Activated CD4-positive, alpha-beta T cell treated with anti-CD3 and anti-CD28 coated beads for 48 hours (primary cell): ENCODE measurements at regions not wholly inside any gene's neighbourhood (a gene's known extent, or its start where the extent isn't known, plus 50 kb on each side); places are given as distances from the start of the nearest gene placed in this dataset.
A peak's percentile ranks its signal among the peaks of the same experiment; 100 is the strongest.
"Not testable (repeated sequence)": the region's sequence is repeated elsewhere in the genome, so short reads cannot be mapped to it uniquely, and the experiment has no call there.

Experiments used
- DNase-seq: peaks from one replicate; pipeline ENCODE4 v3.0.0-alpha.2; 2020

- no peak for DNase-seq
Observed at GRCh38 chr11:115985896-115986295, 481.7 kb upstream of the CADM1 start.

GRCh38 chr11:115984228-115984627 lies 480.0 kb upstream of the CADM1 start:
- no peak for DNase-seq

GRCh38 chr11:115982666-115983065 lies 478.5 kb upstream of the CADM1 start:
- no peak for DNase-seq

GRCh38 chr11:115981814-115982471 lies 477.7 kb upstream of the CADM1 start:
- no peak for DNase-seq

GRCh38 chr11:115981104-115981481 lies 476.9 kb upstream of the CADM1 start:
- no peak for DNase-seq

GRCh38 chr11:115980337-115981103 lies 476.3 kb upstream of the CADM1 start:
- no peak for DNase-seq

- no peak for DNase-seq
Observed at GRCh38 chr11:115974703-115975102, 470.5 kb upstream of the CADM1 start.

GRCh38 chr11:115967203-115967602 lies 463.0 kb upstream of the CADM1 start:
- DNase-seq: not testable (repeated sequence)

GRCh38 chr11:115965767-115966504 lies 461.7 kb upstream of the CADM1 start:
- no peak for DNase-seq

GRCh38 chr11:115964091-115964490 lies 459.9 kb upstream of the CADM1 start:
- no peak for DNase-seq

GRCh38 chr11:115963156-115963555 lies 458.9 kb upstream of the CADM1 start:
- no peak for DNase-seq

- no peak for DNase-seq
Observed at GRCh38 chr11:115961159-115962003, 457.2 kb upstream of the CADM1 start.

GRCh38 chr11:115959081-115959486 lies 454.9 kb upstream of the CADM1 start:
- DNase-seq: no peak

GRCh38 chr11:115958089-115959000 lies 454.1 kb upstream of the CADM1 start:
- DNase-seq: no peak

GRCh38 chr11:115955803-115956202 lies 451.6 kb upstream of the CADM1 start:
- DNase-seq: no peak

GRCh38 chr11:115950660-115951059 lies 446.4 kb upstream of the CADM1 start:
- DNase-seq: no peak

GRCh38 chr11:115944596-115944995 lies 440.4 kb upstream of the CADM1 start:
- DNase-seq: no peak

GRCh38 chr11:115942011-115942410 lies 437.8 kb upstream of the CADM1 start:
- no peak for DNase-seq

- peak; percentile 5 for DNase-seq
Observed at GRCh38 chr11:115941481-115941993, 437.3 kb upstream of the CADM1 start.

- DNase-seq: no peak
Observed at GRCh38 chr11:115941044-115941443, 436.8 kb upstream of the CADM1 start.

- no peak for DNase-seq
Observed at GRCh38 chr11:115939731-115940421, 435.7 kb upstream of the CADM1 start.
